HG03442 (cell line): ENCODE measurements at regions not wholly inside any gene's neighbourhood (a gene's known extent, or its start where the extent isn't known, plus 50 kb on each side); places are given as distances from the start of the nearest gene placed in this dataset.
"Not testable (repeated sequence)": the region's sequence is repeated elsewhere in the genome, so short reads cannot be mapped to it uniquely, and the experiment has no call there.

Experiments used
- ATAC-seq: cut with Tn5 transposase; IDR thresholded peaks from one replicate; pipeline ENCODE4 v1.9.1; 2021; ENCODE audit warnings: mild to moderate bottlenecking, moderate library complexity; ENCODE audit not compliant: unreplicated experiment

DNA sequence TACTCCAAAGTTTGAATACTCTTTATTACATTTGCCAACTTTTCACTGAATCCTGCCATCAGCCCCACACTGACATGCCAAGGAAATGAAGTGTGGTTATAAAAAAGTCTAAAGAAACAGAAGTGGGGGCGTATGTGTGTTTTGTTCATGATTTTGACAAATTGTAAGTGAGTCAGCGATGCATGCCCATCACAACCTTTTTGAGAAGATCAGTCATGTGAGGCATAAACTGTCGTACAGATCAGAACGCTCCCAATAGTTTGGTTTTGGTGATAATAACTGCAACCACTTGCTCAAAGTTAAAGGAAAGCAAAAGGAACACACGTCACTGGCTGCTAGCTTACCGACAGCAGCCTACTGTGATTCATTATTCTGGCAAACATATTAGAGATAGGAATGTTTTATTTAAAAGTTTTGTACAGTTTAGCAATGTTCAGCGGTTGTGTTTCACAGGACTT is 95.6 kb downstream of the RGS2 start:
- ATAC-seq, result peak; percentile 48

DNA sequence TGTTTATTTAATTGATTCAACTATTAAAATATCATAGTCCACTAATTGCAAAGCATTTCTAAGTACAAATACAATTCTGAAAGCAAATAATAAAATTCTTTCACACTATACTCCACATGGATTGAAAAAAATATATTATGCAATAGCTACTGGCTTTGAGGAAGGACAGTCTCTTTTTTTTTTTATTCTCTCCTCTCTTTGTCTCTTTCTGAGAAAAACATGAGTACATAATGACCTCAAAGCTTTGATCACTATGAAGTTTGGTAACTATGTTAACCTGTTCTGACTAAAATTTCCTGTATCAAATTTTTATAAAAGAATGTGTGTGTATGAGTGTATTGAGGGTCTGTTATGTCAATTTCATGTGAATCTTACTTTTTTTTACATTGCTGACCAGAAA is 96.2 kb downstream of the RGS2 start:
- ATAC-seq, result no peak

DNA sequence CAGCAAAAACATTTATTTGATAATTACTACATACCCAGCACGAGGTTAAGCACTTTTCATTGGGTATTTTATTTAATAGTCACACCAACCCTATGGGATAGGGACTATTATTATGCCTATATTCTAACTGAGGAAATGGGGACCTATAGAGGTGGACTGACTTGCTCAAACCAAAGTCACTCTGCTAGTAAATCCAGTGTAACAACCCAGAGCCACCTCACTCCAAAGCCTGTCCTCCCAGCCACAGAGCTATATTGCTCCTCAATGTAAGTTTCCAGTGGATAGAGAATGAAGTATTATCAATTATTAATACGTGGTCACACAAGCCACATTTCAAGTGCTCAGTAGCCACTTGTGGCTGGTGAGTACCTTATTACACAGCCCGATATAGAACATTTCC is 97.5 kb downstream of the RGS2 start:
- ATAC-seq, result no peak

DNA sequence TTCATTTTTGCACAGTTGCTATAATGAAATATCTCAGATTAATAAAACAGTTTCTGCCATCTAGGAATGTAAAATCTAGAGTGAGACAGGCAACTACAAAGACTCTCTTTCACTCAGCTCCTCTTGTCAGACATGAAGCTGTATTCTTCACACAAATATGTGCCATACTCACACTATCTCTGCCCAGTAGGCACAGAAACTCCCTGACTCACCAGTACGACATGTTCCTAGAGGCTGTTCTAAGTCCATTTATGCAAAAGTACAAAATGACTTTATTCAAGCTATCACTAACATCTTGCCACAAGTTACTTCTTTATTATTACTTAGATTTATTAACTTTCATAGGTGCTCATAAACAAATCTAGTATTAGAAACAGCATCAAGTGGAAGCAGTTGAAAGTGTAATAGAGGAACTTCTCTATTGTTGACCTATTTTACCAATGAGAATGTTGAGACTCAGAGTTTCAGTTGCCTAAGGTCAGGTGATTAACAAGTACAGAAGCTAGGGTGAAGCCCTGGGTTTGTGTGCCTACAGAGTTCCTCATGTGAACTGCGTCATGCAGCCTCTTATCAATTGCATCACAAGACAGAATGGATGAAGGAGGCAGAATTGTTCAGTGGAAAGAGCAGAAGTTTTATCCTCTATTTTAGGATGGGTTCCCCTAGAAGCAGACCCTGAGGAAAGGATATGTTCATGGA is 98.9 kb downstream of the RGS2 start:
- peak; percentile 70 for ATAC-seq

DNA sequence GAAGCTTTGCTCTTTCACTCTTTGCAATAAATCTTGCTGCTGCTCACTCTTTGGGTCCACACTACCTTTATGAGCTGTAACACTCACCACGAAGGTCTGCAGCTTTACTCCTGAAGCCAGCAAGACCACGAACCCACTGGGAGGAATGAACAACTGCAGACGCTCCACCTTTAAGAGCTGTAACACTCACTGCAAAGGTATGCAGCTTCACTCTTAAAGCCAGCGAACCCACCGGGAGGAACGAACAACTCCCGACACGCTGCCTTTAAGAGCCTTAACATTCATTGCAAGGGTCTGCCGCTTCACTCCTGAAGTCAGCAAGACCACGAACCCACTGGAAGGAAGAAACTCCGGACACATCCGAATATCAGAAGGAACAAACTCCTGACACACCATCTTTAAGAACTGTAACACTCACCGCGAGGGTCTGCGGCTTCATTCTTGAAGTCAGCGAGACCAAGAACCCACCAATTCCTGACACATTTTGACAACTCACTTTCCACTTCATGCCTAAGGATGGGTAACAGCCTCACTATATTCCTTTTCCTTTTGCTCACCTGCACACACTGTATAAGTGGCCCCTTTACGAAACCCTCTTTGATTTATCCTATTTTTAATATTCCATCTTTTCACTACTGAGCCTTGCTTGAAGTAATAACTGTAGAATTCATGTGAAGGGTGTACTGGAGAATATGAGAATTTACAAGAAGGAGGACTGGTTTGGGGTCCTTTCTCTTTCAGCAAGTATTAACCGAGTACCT is 103.2 kb downstream of the RGS2 start:
- ATAC-seq, result not testable (repeated sequence)

DNA sequence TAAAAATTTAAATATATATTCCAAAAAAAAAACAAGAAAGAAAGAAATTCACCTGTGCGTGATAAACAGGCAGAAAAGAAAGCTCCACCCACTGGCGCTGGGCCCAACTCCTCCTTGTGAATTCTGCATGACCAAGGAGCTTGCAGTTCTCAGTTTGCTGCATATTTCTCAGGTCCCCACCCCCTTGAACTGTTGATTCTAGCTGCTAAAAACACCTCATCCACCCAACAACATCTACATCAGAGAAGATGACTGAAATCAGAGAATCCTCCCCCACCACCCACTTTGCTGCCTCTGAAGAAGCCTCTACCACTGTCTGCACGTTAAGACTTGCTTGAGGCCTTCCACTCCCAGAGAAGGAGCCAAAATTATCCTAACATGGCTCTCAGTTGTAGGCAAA is 104.8 kb downstream of the RGS2 start:
- peak; percentile 57 for ATAC-seq

DNA sequence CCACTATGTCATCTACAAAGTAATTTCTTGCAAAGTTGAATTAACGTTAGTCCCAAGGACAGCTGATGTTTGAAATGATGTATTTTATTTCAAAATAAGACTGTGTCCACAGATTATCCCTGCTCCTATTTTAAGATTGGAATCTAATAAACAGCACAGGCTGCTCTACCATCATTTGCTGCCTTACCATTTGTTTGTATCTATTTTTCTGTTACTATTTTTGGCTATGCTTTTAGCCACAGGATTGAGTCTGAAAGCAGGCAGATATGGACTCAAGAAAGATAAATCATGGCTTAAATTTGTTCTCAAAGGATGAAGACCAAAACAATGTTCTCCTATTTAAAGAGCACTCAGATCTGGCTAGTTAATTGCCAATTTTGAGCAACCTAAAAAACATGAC is 105.3 kb downstream of the RGS2 start:
- no peak for ATAC-seq

DNA sequence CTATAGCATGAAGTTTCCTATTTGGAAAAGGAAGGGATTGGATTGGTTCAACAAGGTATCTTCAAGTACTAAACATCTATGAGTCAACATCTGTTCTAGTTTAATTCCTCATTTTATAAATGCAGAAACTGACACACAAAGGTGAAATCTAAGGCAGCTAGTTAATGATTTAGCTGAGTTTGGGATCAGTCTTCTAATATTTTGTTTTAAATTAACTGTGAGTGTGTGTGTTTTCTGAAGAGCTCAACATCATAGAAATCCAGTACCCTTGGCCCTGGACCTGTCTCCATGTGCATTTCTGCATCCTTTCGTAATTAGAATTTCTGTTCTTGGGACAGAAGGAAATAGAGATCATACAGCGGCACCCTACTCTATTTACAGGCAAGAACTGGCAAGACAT is 105.9 kb downstream of the RGS2 start:
- no peak for ATAC-seq

DNA sequence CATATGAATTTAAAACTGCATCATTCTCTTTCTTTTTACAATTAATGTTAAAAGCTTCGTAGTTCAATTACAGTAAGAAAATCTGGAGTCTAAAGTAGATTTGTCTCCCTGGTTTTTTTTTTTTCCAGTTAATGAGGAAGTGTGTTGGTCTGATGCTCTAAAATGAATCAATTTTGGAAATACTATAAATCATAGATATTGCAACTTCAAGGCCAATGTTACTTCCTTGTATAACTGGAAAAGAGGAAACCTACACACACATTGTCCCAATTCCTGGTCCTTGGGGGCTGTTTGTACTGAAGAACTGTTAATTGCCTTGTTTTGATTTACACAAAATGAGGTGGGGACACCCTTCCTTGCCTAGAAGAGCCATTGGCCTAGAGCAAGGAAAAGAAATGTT is 107.2 kb downstream of the RGS2 start:
- ATAC-seq, result no peak

DNA sequence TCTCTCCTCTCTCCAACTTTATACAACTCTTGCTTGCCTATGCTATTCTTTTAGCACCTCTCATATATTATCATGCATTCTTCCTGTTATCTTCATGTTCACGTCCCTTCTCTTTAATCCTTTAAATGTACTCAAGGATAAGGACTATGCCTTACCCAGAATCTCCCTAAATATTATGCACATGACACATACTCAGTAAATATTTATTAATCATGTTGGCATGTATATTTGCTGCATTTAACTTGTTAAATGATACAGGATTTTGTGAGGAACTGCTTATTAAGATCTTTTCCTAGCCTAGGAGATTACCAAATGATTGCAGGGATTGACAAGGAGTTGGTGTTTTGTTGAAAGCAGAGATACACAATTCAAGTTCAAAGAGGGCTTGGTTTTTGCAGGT is 109.4 kb downstream of the RGS2 start:
- ATAC-seq, result no peak

DNA sequence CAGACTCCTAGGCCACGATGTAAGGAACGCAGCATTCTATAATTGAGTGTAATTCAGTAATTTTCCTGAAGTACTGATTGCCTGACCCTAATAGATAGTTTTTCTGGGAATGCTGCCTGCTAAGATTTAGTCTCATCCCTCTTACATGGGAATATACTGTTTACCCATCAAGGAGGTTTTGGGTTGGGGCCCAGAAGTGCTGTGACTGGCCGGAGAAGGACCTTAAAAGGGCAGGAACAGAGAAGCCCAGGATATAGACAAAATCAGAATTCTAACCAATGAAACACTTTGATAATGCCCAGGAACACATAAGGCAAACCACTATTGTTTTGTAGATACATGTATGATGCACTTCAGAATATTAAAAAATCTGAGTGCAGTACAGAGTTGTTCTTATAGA is 111.6 kb downstream of the RGS2 start:
- ATAC-seq, result no peak

DNA sequence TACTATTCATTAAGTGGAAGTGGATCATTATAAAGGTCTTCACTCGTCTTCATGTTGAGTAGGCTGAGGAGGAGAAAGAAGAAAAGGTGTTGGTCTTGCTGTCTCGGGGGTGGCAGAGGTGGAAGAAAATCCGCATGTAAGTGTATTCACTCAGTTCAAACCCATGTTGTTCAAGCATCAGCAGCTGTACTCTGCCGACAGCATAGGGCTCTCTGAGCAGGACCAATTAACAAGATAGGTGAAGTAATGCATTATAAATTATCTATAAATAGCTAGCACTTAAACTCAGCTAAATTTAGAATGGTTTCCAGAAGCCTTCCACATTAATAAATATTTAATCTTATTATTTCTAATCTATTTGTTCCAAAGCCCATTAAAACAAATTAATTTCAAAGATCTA is 116.8 kb downstream of the RGS2 start:
- no peak for ATAC-seq

DNA sequence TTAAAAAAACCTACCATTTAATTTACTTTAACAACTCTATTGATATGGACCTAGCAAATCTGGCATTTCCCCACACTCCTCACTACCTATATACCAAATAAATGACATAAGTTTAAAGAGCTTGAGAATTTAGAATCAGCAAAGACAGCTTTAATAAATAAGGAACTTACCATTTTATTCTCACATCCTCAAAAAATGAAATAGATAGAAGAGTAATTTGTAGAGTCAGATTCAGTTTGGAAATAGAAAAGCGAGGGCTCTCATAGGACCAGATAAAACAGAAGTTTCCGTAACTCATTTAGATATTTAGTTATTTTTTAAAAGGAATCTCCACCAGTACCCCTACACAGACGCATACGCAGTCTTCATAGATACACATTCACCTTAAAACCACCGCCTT is 117.9 kb downstream of the RGS2 start:
- ATAC-seq, result no peak

DNA sequence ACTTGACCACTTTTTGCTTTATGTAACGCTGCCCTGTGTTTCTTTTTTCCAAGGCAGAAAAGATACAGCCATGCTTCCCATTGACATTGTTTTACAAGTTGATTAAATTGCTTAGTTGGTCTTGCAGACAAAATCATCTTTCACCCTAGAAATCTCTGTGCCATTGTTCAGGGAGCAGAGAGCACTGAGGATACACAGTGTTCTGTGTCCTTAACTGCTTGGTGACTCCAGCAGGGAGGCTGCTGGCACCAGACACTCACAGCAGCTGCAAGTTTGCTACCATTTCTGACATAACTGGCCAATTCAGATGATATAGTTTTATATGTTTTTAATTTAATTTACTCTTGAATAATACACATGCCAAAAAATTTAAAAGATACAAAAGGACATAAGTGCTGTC is 118.7 kb downstream of the RGS2 start:
- no peak for ATAC-seq

DNA sequence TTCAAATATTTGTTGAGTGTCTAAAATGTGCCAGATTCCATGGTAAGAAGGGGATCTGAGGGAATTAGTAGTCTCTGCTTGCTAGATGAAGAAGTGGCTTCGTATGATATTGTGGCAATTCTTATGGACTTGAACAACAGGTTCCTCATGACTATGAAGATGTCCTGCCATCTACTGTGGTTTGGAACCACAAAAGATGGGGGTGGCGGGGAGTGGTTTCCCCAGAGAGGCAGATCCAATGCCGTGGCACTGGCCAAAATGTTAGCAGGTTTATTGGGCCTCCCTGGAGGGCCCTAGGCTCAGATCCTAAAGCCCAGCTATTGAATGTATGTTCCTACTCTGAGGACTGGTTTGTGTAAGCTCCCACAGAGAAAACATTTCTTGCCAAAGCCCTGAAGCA is 120.8 kb downstream of the RGS2 start:
- ATAC-seq, result no peak

DNA sequence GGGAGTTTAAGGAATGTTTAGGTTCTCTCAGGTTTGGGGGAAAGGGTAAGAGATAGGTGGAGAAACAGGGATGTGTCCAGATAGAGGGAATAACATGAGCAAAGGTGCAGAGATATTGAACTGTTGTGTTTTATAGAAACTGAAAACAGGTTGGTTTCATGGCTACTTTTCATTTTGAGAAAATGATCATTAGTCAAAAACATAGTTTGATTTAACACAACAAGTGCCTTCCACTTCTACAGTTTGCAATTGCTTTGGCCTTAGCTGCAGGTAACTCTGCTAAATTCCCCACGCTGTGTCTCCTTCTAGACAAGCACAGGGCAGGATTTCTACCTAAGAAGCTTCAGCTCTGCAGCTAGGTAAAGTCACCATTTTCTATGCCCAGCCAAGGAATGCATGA is 124.9 kb downstream of the RGS2 start:
- no peak for ATAC-seq

DNA sequence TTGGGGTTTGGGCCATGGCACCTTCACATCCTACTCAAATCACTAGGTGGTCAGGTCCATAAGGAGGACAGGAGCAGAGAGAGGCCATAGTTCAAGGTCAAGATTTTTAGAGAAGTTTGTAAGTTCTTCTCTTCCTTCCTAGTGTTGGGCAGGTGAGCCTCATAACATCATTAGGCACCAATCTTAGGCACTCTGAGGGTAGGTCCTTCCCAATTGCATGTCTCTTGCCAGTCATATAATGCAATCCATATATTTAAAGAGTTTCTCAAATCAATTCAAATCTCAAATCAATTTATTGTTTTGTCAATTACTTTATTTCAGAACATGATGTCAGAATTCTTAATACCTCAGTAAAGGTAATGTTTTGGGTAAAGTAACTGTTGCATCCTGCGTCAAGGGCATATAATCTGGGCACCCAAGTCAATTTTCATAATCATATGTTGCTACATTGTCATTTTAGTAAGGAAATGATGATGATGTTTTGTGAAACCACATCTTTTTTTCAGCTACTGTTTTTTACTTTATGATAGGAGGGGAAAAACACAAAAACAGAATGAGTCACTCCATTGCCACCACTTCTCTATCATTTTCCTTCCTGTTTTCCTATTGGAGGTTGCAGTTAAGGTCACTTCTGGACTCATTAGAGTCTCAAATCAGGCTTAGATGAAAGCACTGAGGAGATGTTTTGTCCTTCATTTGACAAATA is 122.7 kb downstream of the UCHL5 start:
- peak; percentile 61 for ATAC-seq

DNA sequence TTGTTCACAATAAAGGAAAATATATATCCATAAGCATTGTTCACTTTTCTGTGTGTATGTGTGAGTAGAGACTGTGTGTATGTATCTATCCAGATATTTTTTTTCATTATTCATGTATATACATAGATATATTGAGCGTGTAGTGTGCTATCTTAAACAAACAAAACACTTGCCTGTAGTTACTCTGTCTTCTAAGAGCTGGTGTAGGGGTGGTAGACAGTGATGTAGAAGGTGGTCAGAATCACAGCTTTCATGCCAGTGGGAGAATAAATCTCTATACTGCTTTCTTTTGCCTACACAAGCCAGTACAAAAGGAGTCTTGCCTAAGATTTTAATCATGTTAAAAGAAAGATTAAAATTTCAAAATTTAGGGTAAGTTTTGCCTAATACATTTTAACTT is 122.0 kb downstream of the UCHL5 start:
- no peak for ATAC-seq

DNA sequence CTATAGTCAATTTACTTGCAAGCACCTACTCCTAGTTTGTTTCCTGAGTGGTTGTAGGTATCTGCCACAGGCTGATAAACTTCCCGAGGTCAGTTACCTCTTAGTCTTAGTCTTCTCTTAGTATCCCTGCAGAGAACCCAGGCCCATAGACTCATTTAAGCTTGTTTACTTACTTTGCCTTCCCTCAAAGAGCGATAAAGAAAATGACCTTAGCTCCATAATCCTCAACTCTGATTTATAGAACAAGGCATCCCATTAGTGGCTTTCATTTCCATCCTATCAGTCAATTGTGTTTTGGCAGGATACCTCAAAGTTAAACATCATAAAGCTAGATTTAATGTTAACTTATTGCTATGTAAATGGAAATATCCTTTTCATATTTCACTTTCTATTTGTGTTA is 119.7 kb downstream of the UCHL5 start:
- no peak for ATAC-seq

DNA sequence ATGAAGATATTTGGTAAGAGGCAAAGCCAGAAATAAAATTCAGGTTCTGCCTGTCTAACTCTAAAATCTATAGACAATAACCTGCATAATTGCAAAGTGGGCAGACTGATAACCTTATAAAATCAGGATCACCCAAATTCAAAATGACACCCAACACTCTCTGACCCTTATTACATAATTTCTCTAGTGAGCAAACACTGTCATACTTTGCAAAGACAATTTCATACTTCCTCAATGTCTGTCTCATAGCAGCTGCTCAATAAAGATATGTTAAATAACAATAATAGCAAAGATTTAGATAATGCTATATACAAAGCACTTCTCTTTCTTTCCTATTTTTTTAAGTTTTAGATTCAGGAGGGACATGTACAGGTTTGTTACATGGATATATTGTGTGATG is 118.5 kb downstream of the UCHL5 start:
- no peak for ATAC-seq

DNA sequence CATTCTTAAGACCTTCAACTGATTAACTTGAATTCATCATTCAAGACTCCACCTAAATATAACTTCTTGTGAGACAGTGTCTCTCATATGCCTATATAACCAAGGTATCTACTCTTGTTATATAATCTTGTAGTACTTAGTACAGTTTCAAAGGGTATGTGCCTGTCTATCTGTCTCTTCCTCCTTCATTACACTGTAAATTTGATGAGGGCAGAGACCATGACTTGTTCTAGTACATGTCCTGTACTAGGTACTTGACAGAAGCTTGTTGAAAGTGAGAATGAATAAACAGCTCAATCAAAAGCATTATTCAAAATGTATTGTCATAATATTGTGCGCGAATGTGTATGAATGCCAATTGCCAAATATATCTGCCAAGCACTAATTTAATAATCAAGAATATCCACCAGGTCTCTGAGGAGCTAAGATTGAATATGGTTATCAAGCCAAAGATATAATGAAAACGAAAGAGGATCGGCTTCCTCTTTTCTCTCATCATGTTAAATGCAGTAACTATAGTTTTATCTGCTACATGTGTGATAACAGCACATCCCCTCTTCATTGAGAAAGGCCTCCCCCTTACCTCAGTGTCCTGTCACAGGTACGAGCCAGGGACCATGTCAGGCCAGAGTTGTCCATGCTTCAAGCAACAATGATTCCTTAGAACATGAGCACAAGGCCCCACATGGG is 117.3 kb downstream of the UCHL5 start:
- ATAC-seq, result peak; percentile 68
